Activated CD4-positive, alpha-beta T cell treated with anti-CD3 and anti-CD28 coated beads for 1 hour (primary cell): ENCODE measurements at regions not wholly inside any gene's neighbourhood (a gene's known extent, or its start where the extent isn't known, plus 50 kb on each side); places are given as distances from the start of the nearest gene placed in this dataset.
A peak's percentile ranks its signal among the peaks of the same experiment; 100 is the strongest.
"Not testable (repeated sequence)": the region's sequence is repeated elsewhere in the genome, so short reads cannot be mapped to it uniquely, and the experiment has no call there.

Experiments used
- DNase-seq: peaks from one replicate; pipeline ENCODE4 v3.0.0-alpha.2; 2020

- DNase-seq = no peak
Measured at GRCh38 chrX:66902081-66902480, 263.2 kb upstream of the EDA2R start.

- no peak for DNase-seq
Measured at GRCh38 chrX:66900886-66901285, 262.0 kb upstream of the EDA2R start.

GRCh38 chrX:66892004-66892403 is 253.1 kb upstream of the EDA2R start:
- DNase-seq = no peak

- no peak for DNase-seq
Measured at GRCh38 chrX:66889418-66889817, 250.5 kb upstream of the EDA2R start.

GRCh38 chrX:66882101-66882500 is 243.2 kb upstream of the EDA2R start:
- DNase-seq = no peak

DNA sequence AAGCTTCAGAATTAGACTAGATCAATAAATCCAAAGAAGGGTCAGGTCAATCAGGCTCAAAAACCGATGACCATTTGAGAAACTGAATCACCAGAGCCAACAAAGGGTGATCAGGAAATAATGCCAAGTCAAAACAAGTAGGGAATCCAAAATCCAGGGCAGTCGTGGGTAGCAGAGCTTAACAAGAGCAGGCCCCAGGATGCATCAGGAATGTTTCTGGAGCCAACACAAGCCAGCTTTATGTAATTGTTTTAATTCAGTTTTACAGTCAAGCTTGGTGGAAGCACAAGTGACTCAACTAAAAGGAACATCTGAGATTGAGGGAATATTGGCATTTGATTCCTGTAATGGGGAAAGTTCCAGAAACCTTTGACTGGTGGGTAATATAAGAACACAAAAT is 237.9 kb upstream of the EDA2R start:
- no peak for DNase-seq

DNA sequence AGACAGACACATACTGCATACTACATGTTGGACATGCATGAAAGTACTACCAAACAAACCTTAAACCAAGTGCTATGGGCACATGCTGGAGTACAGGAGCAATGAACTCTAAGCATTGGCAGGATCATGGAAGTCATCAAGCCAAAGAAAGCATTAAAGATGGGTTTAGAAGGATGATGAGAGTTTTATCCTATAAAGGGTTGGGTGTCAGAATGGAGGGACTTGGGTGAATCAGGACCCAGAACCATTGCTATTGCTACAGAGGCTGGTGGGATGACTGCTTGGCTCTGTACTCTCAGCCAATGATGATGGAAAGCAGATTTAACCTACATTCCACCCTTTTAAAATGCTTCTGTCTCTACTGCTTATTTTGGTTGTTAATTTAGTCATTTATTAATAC is 233.9 kb upstream of the EDA2R start:
- no peak for DNase-seq

GRCh38 chrX:66863721-66864120 is 224.8 kb upstream of the EDA2R start:
- no peak for DNase-seq

DNA sequence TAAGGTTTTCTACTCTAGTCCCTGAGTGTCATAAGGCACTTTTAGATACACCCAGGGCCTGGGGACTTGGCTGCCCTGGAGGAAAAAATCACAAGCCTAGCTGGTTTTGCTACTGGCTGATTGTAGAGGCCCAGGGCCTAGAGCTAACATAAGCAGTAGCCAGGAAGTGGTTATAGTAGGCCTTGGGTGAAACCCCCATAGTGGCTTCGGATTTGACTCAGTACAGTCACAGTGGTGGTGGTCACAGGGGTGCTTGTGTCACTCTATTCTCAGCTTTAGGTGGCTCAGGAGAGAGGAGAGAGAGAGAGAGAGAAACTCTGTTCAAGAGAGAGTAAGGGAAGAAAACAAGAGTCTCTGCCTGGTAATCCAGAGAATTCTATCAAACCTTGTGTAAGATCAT is 194.5 kb upstream of the EDA2R start:
- DNase-seq = no peak

DNA sequence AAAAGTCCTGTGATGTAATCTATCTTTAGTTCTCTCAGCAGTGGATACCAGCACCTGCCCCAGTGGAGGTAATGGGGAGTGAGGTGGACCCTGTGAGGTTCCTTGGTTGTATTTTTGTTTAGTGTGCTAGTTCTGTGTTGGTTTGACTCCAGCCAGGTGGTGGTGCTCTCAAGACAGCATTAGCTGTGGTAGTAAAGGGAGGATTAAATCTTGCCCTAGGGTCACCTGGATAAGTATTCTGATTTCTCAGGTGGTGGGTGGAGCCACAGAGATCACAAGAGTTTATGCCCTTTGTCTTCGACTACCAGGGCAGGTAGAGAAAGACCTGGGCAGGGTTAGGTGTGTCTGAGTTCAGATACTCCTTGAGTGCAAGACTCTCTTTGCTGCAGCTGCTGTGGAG is 176.3 kb upstream of the EDA2R start:
- no peak for DNase-seq

- DNase-seq = not testable (repeated sequence)
Measured at GRCh38 chrX:66794514-66794913, 155.6 kb upstream of the EDA2R start.

DNA sequence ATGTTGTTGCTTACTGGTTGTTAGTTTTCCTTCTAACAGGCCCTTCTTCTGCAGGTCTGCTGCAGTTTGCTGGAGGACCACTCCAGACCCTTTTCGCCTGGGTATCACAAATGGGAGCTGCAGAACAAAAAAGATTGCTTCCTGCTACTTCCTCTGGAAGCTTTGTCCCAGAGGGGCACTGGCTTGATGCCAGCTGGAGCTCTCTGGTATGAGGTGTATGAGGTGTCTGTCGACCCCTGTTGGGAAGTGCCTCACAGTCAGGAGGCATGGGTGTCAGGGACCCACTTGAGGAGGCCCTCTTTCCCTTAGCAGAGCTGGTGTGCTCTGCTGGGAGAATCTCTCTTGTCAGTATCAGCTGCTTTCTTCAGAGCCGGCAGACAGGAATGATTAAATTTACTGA is 127.4 kb upstream of the EDA2R start:
- no peak for DNase-seq

- no peak for DNase-seq
Measured at GRCh38 chrX:66760651-66761050, 121.8 kb upstream of the EDA2R start.

DNA sequence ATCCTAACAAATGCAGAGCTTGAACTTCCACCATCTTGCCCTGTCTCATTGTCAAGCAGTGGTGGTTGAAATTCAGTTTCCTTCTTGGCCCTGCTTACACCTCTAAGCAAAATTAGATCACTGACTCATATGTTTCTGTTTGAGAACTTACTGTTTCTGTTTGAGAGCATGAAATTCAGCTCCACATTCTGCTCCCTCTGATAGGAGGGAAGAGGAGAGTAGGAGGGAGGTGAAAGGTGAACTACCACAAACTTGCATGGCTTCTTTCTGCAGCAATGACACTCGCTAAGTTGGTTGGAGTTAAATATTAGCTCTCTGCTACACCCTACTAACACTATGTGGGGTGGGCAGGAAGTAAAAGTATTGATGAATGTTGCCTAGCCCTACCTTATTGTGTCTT is 117.8 kb upstream of the EDA2R start:
- DNase-seq = no peak

DNA sequence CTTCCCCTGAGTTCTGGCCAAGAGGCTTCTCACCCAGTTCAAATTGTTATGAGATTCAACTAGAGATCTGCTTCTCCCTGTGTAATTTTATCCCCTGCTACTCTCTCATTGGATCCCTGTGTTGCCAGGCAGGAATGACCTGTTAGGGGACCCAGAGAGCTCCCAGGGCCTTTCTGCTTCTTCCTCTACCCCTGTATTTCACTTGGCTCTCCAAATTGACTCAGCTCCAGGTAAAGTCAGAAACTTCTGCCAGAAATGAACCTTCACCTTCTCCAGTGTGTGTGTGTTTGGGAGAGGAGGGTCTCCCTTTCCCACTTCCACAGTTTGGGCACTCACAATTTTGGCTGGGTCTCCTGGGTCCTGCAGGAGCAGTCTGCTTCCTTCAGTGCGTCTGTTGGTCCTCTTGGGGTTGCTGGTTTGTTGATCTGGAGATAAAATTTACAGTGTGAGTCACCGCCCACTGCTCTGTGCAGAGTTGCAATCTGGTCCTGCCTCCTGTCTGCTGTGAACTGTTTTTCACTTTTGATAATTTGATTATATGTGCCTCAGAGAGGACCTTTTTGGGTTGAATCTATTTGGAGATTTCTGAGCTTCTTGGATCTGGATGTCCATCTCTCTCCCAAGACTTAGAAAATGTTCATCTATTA is 112.4 kb upstream of the EDA2R start:
- DNase-seq = no peak

- not testable (repeated sequence) for DNase-seq
Measured at GRCh38 chrX:66744519-66744918, 105.6 kb upstream of the EDA2R start.

DNA sequence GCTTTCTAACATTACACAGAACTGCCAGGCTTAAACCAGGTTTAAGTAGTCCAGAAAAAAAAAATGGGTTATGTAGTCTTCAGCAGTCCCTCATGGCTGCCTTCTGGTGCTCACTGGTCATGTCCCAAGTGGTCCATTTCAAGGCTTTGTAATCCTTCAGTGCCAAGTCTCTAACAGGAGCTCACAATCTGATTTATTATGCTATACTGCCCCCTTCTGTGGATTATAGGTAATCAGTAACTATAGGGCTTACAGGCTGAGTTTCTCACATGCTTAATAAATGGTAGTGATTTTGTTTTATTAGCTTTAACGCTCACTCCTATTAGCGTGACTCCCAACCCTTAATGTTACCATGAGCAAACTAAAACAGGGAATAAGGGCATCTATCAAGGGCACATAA is 92.5 kb upstream of the EDA2R start:
- DNase-seq = no peak

GRCh38 chrX:66728818-66729271 is 90.0 kb upstream of the EDA2R start:
- DNase-seq = peak; percentile 19

GRCh38 chrX:66717926-66718325 is 79.0 kb upstream of the EDA2R start:
- no peak for DNase-seq

DNA sequence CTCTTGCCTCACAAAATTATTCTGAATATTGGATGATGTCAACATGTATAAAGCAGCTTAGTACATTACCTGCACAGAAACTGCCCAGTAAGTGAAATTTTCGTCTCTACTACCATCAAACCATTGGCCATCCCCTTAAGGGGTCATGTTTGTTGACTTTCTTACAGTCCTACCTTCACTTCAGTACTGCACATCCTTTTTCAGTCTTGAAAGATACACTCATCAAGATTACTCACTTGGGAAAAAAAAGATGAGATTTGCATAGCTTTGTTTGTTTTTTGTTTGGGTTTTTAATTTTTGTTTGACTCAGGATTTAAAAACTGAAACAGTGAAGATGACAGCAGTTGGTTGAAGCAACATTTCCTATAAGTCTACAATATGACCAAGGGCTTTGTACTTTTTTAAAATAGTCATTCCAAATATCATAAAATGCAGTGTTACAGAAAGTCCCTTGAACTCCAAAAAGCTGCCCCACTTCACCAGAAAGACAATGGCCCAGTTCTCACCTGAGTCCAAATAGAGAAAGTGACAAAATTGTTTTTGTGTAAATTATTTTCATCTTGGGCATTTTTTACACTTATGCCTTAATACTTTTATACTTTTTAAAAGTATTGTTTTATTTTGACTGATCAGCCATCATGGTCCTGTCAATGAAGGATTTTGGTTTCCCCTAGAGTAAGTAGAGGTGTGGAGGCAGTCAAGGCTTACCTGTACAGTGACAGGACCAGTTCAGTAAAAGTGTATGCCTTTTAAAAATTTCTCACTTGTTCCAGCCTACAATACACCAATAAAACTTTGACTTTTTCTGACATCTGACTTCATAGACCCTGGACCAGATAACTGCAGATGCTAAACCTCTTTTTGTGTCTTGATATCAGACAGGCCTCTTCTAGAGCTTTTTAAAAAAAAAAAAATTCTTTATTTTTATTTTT is 59.7 kb upstream of the EDA2R start:
- DNase-seq = no peak

DNA sequence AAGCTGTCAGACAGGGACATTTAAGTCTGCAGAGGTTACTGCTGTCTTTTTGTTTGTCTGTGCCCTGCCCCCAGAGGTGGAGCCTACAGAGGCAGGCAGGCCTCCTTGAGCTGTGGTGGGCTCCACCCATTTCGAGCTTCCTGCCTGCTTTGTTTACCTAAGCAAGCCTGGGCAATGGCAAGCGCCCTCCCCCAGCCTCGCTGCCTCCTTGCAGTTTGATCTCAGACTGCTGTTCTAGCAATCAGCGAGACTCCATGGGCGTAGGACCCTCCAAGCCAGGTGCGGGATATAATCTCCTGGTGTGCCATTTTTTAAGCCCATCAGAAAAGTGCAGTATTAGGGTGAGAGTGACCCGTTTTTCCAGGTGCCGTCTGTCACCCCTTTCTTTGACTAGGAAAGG is 53.6 kb upstream of the EDA2R start:
- not testable (repeated sequence) for DNase-seq
